Vagina (tissue), 2 donors: ENCODE measurements at regions not wholly inside any gene's neighbourhood (a gene's known extent, or its start where the extent isn't known, plus 50 kb on each side); places are given as distances from the start of the nearest gene placed in this dataset.

Experiments used
- POLR2A ChIP-seq, 2 donors: fragments of 450-650 bp; IDR thresholded peaks; one replicate each; pipeline ENCODE4 v1.6.1; 2017; ENCODE audit warnings: antibody characterized with exemption in 2 of 2, mild to moderate bottlenecking in 2 of 2, moderate library complexity in 2 of 2
- POLR2AphosphoS5 ChIP-seq, 2 donors: sonication (generic); formaldehyde crosslinking; IDR thresholded peaks; one replicate each; pipeline ENCODE4 v1.9.0; 2017; ENCODE audit warnings: antibody characterized with exemption in 2 of 2, mild to moderate bottlenecking in 2 of 2, low read depth in 1 of 2; ENCODE audit not compliant: insufficient read depth in 1 of 2
- TF ChIP-seq, protein P1 (sequence below), 3 experiments: fragments of 450-650 bp in 2 of 3; fragments of 200-600 bp in 1 of 3; sonication (generic) in 1 of 3; IDR thresholded peaks; one replicate each; pipeline ENCODE4 v1.5.1; 2017 to 2019; ENCODE audit warnings: antibody characterized with exemption in 3 of 3, mild to moderate bottlenecking in 2 of 3, moderate library complexity in 2 of 3

DNA sequence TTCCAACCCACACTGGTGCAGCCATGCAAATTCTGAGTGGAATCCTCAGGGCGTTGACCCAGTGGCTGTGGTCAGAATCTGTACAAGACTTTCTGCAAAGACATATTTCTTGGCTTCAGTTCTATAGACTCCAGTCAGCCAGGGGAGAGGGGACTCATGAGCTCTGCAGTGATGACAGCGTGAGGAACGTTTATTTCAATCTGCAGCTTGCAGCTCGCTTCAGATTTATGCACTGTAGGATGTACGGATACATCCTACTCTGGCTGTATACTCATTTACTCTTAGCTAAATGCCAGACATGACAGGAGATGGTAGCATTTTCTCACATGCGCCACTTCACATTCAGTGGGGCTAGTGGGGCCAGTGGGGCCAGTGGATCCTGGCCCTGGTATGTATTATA lies 276.1 kb downstream of the FGF9 start:
- TF ChIP-seq, protein P1, sequence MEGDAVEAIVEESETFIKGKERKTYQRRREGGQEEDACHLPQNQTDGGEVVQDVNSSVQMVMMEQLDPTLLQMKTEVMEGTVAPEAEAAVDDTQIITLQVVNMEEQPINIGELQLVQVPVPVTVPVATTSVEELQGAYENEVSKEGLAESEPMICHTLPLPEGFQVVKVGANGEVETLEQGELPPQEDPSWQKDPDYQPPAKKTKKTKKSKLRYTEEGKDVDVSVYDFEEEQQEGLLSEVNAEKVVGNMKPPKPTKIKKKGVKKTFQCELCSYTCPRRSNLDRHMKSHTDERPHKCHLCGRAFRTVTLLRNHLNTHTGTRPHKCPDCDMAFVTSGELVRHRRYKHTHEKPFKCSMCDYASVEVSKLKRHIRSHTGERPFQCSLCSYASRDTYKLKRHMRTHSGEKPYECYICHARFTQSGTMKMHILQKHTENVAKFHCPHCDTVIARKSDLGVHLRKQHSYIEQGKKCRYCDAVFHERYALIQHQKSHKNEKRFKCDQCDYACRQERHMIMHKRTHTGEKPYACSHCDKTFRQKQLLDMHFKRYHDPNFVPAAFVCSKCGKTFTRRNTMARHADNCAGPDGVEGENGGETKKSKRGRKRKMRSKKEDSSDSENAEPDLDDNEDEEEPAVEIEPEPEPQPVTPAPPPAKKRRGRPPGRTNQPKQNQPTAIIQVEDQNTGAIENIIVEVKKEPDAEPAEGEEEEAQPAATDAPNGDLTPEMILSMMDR (IDR thresholded peaks at IDR 0.05) = no peak
- no peak for TF ChIP-seq POLR2AphosphoS5 (IDR thresholded peaks at IDR 0.05; ENCODE audit: insufficient read depth in 1 of 2, low read depth in 1 of 2)
- no peak for TF ChIP-seq POLR2A (IDR thresholded peaks at IDR 0.05)
